Adipocyte (in vitro differentiated cells): ENCODE measurements at regions not wholly inside any gene's neighbourhood (a gene's known extent, or its start where the extent isn't known, plus 50 kb on each side); places are given as distances from the start of the nearest gene placed in this dataset.

Source experiments
- DNase-seq: peaks from one replicate; pipeline ENCODE4 v3.0.0-alpha.2; 2015; ENCODE audit warnings: low read depth
- H3K27me3 ChIP-seq: replicated peaks from 2 replicates; pipeline ENCODE4 v1.7.0; 2013; ENCODE audit warnings: mild to moderate bottlenecking, low read length, moderate library complexity; ENCODE audit not compliant: control insufficient read depth, insufficient read depth
- H3K36me3 ChIP-seq: 2 replicates; pipeline ENCODE4 v1.7.0; 2013; ENCODE audit warnings: low read length, mild to moderate bottlenecking, moderate library complexity; ENCODE audit not compliant: control insufficient read depth, insufficient read depth, severe bottlenecking
- H3K4me1 ChIP-seq: 2 replicates; pipeline ENCODE4 v1.7.0; 2013; ENCODE audit warnings: mild to moderate bottlenecking, low read length, moderate library complexity; ENCODE audit not compliant: control insufficient read depth, insufficient read depth
- H3K4me3 ChIP-seq: 2 replicates; pipeline ENCODE4 v1.7.0; 2013; ENCODE audit warnings: mild to moderate bottlenecking, low read length, moderate library complexity
- H3K9ac ChIP-seq: 2 replicates; pipeline ENCODE4 v1.7.0; 2013; ENCODE audit warnings: mild to moderate bottlenecking, low read length, moderate library complexity
- H3K9me3 ChIP-seq: 2 replicates; pipeline ENCODE4 v1.7.0; 2013; ENCODE audit warnings: mild to moderate bottlenecking, low read length, moderate library complexity; ENCODE audit not compliant: control insufficient read depth

DNA sequence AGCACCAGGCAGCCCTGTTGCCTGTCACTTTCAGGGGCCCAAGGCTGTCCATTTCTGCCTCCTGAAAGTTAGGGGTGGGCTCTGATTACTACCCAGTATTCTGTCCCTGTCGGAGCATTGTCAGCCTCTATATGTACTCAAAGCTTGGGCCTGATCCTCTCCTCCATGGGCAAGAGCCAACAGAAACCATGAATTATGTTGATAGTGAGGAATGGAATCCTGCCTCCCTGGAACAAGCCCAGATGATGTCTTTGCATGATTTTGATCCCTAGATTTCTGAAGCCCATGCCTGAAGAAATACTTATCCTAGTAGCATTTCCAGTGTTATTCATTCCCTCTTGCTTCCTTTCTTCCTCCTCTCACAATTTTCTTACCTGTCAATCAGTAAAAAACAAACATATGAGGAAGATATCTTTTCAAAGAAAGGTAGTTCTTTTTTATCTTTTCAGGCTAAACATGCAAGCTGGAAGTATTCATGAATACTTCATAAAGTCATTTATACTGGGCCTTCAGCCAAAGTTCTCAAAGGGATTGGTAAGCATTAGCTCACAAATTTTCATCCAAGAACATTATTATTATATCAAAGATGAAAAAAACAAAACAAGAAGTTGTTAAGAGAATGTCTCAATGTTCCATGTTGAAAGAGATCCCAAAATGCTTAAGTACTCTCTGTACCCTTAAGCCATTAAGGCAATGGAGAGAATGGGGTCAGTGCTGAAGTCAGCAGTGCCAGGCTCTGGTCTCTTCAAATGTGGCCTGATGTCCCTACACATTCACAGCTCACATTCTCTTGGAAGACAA lies 171.7 kb downstream of the NHLRC3 start:
- Histone ChIP-seq H3K9ac (peak overlapping the region; percentile 24), H3K4me3 (no peak overlapping the region), H3K9me3 (no peaks in the 10 kb centered on the region), H3K4me1 (peaks cover 25% of the 10 kb centered on the region), H3K36me3 (no peaks in the 10 kb centered on the region), H3K27me3 (no peaks in the 10 kb centered on the region)
- DNase-seq = peak; percentile 13

DNA sequence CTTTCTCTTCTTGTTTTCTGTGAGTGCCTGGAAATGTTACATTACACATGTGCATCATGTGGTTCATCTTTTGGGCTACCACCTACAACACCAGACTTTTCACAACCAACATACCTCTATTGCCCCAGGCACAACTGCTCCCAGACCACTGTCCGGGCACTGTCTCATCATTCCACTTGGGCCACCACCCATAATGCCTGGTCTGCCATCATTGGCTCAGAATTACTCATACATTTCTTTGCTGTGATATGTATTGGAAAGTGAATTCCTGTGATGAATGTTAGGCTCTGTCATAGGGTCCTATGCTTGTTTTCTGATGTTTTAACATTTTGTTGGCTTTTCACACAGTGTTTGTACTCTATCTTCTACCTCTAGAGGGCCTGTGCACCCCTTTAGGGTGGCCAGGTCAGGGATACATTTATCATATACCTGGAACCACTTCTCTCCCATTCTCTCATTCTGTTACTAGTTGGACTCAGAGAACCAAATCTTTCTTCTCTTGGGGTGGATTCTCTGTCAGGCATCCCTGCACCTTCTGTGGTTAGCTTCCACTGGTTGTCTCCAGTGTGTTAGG lies 172.8 kb downstream of the NHLRC3 start:
- Histone ChIP-seq H3K4me1 (peaks cover 25% of the 10 kb centered on the region), H3K9ac (no peak overlapping the region), H3K9me3 (no peaks in the 10 kb centered on the region), H3K27me3 (no peaks in the 10 kb centered on the region), H3K4me3 (no peak overlapping the region), H3K36me3 (no peaks in the 10 kb centered on the region)
- peak; percentile 8 for DNase-seq

DNA sequence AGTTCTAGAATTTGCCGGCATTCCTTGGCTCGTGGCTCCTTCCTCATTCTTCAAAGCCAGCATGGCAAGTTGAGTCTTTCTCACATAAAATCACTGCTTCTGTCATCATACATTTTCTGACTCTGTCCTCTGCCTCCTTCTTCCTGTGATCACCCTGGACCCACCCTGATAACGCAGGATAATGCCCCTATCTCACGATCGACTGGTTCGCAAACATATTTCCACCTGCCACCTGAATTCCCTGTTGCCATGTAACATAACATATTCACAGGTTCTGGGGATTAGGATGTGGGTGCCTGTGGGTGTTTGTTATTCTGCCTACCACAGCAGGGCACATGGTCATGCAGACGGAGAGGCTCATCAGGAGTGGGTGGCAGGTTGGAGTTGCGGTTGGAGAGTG lies 177.7 kb downstream of the NHLRC3 start:
- Histone ChIP-seq H3K4me1 (peaks cover 5% of the 10 kb centered on the region), H3K27me3 (no peaks in the 10 kb centered on the region), H3K4me3 (no peak overlapping the region), H3K36me3 (no peaks in the 10 kb centered on the region), H3K9ac (no peak overlapping the region), H3K9me3 (no peaks in the 10 kb centered on the region)
- DNase-seq = no peak

DNA sequence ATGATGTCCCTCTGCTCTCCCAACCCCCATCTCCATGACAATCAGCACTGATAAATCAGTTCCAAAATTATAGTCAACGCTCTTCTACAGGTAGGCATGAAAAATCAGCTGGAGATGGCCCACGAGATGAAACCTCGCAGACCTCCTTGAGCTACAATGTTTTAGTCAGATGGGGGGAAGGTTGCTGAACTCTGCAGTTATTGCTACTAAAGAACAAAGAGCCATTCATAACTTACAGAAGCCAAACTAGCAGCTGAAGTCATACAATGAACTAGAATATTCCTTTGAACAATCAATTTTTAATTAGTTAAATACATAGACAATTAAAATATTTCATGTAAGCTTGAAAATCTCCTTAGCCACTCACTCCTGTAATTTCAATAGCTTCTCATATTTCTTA lies 179.2 kb downstream of the NHLRC3 start:
- H3K9me3 ChIP-seq = no peaks in the 10 kb centered on the region
- no peak for DNase-seq
- no peak overlapping the region for H3K9ac ChIP-seq
- no peaks in the 10 kb centered on the region for H3K4me1 ChIP-seq
- no peaks in the 10 kb centered on the region for H3K27me3 ChIP-seq
- no peaks in the 10 kb centered on the region for H3K36me3 ChIP-seq
- H3K4me3 ChIP-seq = no peak overlapping the region

DNA sequence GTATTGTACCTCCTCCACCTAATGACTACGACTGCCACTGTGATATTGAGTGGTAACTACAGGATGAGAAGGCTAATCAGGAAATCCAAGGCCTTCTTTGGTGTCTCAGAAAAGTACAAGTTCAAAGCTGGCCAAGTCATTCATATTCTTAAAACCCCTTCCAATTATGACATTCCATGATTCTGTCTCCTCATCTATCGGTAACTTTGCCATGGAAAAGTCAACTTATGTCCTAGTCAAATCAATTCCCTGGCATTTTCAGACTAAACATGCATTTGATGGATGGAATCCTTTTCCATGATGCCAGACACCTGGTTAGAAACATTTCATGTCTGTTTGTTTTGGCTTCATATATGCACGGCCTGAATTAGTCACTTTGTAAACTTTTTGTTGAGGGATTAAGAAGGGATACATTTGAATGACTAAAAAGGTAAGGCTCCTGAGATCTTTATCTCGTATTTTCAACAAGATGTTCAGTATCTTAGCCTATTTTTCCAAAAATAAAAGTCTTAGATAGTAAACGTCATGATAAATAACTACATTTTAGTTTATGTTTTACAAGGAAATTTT lies 186.5 kb downstream of the NHLRC3 start:
- DNase-seq = no peak
- Histone ChIP-seq H3K4me1 (no peaks in the 10 kb centered on the region), H3K27me3 (no peaks in the 10 kb centered on the region), H3K9ac (no peak overlapping the region), H3K9me3 (no peaks in the 10 kb centered on the region), H3K4me3 (no peak overlapping the region), H3K36me3 (no peaks in the 10 kb centered on the region)

DNA sequence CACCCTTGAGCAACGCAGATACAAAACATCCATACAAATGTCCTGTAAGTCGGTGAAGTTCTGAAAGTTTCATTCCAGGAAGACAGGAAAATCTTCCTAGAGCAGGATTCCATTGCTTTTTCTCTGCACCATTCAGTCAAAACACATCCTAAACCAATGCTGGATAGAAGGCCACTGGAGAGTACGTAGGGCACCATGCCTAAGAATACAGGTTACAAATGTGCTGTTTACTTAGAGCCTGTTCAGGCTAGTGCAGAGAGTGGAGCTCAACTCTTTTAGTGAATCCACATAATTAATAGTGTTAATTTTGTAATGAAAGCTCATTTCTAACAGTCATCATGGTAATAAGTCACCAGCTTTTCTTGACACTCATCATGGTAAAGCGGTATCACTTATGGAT lies 187.6 kb downstream of the NHLRC3 start:
- H3K4me3 ChIP-seq = no peak overlapping the region
- H3K27me3 ChIP-seq = no peaks in the 10 kb centered on the region
- no peaks in the 10 kb centered on the region for H3K36me3 ChIP-seq
- H3K4me1 ChIP-seq = no peaks in the 10 kb centered on the region
- H3K9me3 ChIP-seq = no peaks in the 10 kb centered on the region
- DNase-seq = no peak
- no peak overlapping the region for H3K9ac ChIP-seq

DNA sequence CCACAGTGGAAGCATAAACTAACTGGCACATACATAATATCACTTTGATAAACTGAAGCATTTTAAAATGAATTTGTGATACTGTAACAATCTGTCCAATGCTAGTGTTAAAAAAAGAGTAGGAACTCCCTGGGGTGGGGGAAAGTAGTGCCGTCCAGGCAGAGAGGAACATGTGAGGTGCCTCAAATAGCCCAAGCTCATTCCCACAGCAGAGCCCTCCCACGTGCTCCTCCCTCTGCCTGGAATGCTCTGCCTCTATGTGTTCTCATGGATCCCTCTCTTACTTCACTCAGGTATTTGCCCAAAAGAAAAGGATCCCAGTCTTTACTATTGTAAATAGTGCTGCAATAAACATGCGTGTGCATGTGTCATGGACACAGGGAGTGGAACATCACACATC lies 188.1 kb downstream of the NHLRC3 start:
- no peaks in the 10 kb centered on the region for H3K27me3 ChIP-seq
- no peaks in the 10 kb centered on the region for H3K4me1 ChIP-seq
- DNase-seq = no peak
- H3K4me3 ChIP-seq = no peak overlapping the region
- no peaks in the 10 kb centered on the region for H3K36me3 ChIP-seq
- H3K9me3 ChIP-seq = no peaks in the 10 kb centered on the region
- no peak overlapping the region for H3K9ac ChIP-seq

DNA sequence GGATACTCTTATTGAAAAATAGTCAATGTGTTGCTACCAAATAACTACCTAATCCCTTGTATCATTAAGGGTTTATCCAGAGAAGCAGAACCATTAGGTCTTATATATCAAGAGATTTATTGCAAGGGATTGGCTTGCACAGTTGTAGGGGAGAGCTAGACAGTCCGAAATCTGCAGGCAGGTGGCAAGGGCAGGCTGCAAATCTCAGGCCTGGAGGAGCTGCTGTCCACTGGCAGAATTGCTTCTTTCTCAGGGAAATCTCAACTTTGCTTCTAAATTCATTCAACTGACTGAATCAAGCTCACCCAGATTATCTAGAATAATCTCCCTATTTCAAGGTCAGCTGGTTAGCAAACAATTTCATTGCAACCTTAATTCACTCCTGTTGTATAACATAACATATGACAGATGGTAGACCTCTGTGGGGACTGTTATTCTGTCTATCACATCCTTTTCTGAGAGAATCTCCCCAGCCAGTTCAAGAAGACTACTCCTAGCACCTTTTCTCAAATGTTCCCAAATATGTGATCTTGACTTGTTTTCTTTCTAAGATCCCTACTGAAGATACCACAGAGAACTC lies 194.2 kb downstream of the NHLRC3 start:
- Histone ChIP-seq H3K27me3 (no peaks in the 10 kb centered on the region), H3K4me3 (no peak overlapping the region)
- DNase-seq = no peak

DNA sequence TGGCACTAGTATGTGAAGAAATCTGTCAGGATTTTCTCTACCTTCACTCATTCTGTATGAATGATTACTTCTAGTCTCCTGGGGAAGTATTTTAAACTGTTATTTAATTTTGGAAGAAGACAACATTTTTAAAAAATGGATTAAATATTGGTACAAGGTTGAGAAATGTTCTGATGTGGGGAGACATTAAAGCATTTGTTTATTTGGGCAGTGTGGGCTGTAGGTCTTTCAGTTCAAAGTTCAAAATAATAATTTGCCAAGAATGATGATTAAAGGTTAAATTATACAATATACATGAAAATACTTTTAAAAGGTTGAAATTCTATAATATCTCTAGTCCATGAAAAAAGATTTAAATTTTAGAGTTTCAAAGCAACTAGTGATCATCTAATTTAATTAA lies 194.7 kb downstream of the NHLRC3 start:
- no peaks in the 10 kb centered on the region for H3K9me3 ChIP-seq
- H3K4me3 ChIP-seq = no peak overlapping the region
- H3K9ac ChIP-seq = no peak overlapping the region
- H3K36me3 ChIP-seq = no peaks in the 10 kb centered on the region
- peaks cover 10% of the 10 kb centered on the region for H3K4me1 ChIP-seq
- H3K27me3 ChIP-seq = no peaks in the 10 kb centered on the region
- DNase-seq = no peak

More for the DNA sequence above, 194.2 kb downstream of the NHLRC3 start:
- H3K36me3 ChIP-seq = no peaks in the 10 kb centered on the region
- H3K9ac ChIP-seq = no peak overlapping the region
- peaks cover 10% of the 10 kb centered on the region for H3K4me1 ChIP-seq
- H3K9me3 ChIP-seq = no peaks in the 10 kb centered on the region

DNA sequence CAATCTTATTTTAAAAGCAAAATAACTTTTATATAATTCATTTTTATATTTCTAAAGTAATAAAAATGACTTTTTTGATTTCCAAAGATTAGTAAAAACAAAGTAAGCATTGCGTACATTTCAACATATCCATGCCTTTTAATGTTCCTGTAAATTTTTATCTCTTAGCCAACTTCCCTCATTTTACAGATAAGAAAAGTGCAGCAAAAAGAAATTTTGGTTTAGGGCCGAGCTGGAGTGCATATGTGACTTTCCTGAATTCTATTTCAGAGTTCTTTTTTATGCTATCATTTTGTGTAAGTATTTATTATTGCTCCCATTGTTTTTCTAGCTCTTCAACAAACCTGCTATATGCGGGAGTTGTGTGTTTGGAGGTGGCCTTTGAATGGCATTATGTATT lies 195.3 kb downstream of the NHLRC3 start:
- H3K36me3 ChIP-seq = no peaks in the 10 kb centered on the region
- no peaks in the 10 kb centered on the region for H3K9me3 ChIP-seq
- H3K4me1 ChIP-seq = peaks cover 10% of the 10 kb centered on the region
- no peak overlapping the region for H3K4me3 ChIP-seq
- no peaks in the 10 kb centered on the region for H3K27me3 ChIP-seq
- no peak overlapping the region for H3K9ac ChIP-seq
- no peak for DNase-seq

DNA sequence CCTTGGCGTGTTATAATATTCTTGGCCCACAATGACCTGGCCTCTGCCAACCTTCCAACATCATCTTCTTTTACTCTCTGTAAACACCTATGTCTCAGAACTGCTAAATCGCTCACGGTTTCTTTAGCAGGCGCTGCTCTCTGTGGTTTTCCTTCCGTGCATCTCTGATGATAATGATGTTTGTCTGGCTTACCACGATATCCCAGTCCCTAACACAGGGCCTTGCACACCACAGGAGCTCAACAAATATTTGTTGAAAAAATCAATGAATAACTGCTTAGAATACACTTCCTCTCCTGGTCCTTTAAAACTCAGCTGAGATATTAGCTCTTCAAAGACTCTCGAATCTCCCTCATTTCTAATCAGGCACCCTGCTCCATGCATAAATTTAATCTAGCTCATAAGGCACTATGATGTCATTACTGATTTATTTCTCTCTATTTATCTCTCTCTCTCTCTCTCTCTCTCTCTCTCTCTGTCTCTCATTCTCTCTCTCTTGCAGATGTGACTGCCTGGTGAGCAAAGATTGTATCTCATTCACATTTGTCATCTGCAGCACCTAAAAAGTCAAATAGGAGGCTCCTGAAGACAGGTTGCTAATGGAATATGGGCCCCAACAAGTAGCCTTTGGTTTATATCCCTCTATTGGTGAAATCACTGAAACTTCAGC lies 206.4 kb downstream of the NHLRC3 start:
- no peak for DNase-seq
- Histone ChIP-seq H3K36me3 (no peaks in the 10 kb centered on the region), H3K4me3 (no peak overlapping the region), H3K27me3 (peaks cover 3% of the 10 kb centered on the region), H3K4me1 (no peaks in the 10 kb centered on the region), H3K9ac (no peak overlapping the region), H3K9me3 (no peaks in the 10 kb centered on the region)
